NCI-H1436 (cell line): ENCODE measurements at regions not wholly inside any gene's neighbourhood (a gene's known extent, or its start where the extent isn't known, plus 50 kb on each side); places are given as distances from the start of the nearest gene placed in this dataset.
"Not testable (repeated sequence)": the region's sequence is repeated elsewhere in the genome, so short reads cannot be mapped to it uniquely, and the experiment has no call there.

Source experiments
- DNase-seq: peaks from one replicate; lab custom pipeline; 2025; lab: John Stamatoyannopoulos, UW

DNA sequence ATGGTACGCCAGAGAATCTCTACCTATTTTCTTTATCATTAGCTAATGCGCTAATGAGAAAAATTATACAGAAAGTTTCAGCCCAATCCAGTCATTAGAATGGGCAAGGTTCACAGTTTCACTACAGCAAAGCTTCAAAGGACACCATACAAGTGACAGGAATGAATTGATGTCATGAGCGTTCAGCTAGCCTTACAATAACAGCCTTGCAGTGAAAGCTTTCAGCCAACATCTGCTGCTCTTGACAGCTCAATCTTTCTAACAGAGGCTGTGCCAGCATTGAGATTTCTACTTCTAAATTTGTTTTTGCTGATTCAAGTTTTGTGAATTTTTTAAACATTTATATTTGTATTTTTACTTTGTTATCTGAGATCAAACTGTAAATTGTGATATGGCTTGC, 302.4 kb upstream of the FAM174A start:
- peak; percentile 20 for DNase-seq

DNA sequence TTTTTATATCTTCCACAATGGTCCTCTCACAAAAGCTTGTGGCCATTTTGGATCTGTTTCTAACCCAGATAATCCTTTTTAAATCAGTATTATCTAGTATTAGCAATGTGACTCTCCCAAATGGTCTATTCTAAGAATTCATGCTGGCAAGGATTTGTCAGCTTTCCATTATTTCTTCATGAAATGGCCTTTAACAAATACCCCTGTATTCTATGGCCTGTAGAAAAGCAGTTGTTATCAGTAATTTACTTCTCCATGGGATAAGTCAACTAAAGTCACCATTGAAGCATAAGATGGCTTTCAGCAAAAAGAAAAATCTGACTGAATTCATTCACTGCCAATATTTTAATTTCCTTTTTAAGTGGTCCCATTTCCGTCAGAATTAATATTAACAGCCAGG, 346.4 kb upstream of the FAM174A start:
- no peak for DNase-seq

DNA sequence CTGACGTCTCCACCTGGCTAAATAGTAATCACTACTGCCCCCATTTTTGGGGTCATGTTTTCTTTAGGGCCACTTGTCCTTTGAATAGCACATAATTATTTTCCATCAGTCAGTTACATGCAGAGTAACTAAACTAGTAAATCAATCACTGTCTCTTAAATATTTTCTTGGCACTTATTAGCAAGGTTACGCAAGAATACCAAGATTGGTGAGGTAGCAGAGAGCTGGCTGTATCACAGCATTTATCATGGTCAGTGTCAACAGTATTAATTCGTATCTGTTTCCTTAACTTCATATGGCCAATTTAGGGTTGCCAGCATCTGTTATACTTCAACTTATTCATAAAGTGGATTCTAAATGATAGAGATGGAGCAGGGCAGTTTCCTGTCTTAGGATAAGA, 346.8 kb upstream of the FAM174A start:
- DNase-seq, result no peak

DNA sequence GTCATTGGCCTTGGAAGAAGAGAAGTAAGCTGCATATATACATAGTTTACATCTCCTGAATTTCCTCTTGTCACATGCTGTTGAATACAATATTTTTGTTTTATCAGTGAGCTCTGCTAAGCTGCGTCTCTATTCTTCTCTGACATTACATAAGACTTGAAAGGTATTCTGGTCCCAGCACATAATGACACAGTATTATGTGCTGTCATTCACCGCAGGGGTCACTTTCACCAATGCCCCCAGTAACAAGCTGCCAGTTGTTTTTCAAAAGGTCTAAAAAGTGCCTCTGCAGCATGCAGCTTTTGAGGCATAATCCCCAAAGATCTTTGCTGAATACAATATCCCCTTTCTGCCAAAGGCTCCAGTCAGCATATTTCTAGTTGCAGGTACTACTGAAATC, 349.0 kb upstream of the FAM174A start:
- no peak for DNase-seq

DNA sequence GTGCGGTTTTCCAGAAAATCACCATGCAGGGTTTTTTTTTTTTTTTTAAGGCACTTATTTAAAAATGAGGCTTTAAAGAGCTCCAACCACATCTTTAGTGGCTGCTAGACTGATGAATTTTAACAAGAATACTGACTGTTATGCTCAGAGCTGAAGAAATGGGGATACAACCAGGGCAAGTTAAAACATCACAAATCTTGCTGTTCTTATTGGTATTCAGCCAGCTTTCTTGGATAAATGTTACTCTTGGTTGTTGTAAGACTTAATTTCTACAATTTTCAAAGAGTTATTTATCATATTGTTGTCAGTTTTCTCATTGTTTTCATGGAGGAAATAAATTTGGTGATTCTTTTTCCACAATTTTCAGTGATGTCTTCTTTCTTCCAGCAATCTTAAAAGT, 352.8 kb upstream of the FAM174A start:
- no peak for DNase-seq

DNA sequence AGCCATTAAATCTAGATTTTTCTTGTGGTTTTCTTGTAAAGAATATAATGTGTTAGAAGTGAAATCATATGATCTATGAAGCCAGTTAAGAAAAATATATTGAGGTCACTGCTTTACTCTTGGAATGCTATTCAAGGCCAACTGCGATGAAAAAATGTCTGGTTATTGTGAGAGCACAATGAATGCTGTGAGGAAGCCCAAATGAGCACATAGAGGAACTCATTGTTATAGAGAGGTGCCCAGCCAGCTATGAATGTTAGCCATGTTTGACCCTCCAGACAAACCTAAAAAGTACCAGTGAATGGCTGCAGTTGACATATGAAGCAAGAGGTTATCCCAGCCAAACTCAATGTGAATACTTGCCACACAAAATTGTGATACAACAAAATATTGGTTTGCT, 359.8 kb upstream of the FAM174A start:
- no peak for DNase-seq

DNA sequence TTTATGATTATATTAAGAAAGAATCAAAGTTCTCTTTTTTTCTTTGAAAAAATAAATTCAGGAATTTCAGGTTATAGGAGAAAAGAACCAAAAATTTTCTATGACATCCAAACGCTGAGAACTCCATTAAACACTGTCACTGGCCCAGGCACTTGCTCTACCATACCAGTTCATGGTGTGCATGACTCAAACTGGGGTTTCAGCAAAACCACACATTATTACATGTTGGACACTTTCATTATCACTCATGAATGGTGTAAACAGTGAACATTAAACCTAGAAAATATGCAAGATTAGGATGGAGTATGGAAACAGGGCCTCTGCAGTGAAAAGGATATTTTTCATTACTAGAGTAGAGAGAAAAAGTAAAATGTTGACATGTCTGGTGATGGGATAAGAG, 369.9 kb upstream of the FAM174A start:
- DNase-seq, result no peak

DNA sequence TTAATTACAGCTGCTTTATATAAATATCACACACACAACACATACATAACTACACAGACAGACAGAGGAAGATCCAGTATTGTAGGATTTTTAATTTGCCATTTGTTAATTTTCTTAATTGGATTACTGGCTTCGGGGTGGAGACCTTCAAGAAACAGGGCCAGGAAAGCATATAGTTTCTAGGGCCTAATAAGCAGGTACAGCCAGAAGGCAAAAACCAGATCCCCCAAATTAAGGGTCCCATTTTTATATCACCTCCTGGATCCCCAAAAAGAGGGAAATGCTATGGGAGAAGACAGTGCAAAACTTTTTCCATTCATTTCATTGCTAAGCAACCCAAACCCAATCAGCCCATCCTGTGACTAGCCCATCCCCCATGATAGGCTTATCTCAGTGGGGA, 373.3 kb upstream of the FAM174A start:
- no peak for DNase-seq

DNA sequence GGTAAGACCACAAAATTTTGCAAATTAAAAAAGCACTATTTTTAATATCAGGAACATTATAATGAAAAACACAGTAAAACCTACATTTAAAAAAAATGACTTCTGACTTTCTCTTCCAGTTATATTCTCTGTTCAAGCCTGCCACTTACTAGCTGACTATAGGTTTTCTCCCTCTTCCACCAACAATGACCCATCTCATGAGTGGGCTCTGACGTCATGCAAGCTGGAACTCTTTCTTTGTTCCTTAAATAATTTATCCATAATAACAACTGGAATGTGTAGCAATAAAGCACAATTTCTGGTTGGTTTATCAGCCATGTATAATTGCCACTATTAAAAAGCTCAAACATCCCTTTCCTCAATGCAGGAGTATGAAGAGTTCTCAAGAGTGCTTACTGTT, 378.1 kb upstream of the FAM174A start:
- no peak for DNase-seq

DNA sequence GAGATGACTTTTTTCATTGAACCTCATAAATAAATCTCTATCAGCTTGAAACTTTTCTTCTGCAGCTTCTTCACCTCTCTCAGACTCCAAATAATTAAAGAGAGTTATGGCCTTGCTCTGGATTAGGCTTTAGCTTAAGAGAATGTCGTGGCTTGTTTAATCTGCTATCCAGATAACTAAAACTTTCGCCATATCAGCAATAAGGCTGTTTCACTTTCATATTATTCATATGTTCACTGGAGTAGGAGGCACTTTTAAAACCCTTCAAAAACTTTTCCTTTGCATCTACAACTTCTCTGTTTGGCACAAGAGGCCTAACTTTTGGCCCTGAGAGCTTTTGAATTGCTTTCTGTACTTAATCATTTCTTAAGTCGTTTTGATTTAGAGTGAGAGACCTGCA, 386.9 kb upstream of the FAM174A start:
- DNase-seq, result no peak

DNA sequence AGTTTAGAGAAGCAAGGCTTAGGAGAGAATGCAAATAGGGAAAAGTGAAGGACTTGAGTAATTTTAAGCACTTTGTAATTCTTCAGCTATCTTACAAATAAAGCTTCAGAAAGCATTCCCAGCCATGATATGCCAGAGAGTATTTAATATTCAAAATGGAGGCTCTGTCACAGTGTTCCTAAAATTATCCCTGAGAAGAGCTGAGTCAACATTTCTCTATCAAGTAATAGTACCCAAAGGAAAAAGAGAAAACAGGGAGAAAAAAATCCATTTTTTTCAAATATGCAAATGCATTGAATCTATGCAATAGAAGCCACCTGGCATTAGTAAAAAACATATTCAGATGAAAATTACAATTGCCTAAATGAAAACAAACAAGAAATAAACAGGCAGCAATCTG, 392.6 kb upstream of the FAM174A start:
- no peak for DNase-seq

DNA sequence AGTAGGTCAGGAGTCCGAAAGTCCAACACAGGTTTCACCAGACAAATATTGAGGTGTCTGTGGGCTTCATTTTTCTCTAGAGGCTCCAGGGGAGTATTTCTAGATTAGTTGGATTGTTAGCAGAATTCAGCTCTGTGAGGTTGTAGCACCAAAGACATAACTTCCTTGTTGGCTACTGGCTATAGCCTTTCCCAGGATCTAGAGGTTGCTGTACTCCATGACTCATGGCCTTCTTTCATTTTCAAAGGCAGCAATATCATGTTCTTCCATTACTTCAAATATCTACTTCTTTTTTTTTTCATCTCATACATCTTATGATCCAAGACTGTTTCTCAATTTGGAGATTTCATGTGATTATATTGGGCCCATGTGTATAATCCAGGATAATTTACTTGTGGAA, 404.0 kb upstream of the FAM174A start:
- DNase-seq, result no peak

DNA sequence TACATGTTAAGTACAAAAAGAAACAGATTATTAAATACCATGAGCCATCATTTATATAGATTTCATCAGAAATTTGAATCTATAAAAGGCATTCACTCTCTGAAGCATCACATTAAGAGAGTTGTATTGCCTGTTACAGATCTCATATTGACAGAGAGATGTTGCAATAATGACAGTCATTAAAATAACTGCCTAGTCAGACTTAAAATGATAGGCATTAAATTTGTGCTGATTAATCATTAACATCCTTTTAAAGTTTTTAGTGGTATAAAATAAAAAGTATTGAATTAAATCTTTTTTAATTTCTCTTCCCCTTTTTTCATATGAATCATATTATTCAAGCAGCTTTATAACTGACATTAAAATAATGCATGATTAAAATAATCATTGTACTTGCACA, 404.9 kb upstream of the FAM174A start:
- no peak for DNase-seq

DNA sequence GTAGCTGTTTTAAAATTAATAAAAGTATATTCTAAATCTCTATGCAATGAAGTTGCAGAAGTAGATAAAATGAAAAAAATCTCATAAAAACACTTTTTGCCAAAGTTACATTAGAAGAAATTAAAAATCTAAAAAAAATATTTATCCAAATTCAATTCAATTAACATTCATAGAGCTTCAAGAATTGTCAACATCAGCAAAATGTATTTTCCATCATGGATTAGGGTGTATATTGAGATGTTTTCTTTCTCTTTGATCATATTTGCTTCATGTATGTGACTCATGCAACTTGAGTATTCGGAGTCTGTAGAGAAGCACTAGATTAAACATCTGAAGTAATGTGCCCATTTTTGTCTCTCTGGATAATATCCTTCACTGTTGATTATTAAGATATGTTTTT, 415.3 kb upstream of the FAM174A start:
- DNase-seq, result no peak

DNA sequence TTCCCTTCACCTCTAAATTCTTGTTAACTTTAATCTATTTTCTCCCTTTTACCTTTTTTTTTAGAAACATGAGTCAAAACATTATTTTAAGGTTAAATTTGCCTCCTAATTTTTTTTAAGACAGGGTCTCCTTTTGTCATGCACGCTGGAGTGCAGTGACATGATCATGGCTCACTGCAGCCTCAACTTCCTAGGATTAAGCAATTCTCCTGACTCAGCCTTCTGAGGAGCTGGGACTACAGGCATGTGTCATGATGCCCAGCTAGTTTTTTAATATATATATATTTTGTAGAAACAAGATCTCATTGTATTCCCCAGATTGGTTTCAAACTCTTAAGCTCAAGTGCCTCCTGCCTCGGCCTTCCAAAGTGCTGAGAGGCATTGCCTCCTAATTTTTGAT, 424.7 kb upstream of the FAM174A start:
- DNase-seq, result no peak

DNA sequence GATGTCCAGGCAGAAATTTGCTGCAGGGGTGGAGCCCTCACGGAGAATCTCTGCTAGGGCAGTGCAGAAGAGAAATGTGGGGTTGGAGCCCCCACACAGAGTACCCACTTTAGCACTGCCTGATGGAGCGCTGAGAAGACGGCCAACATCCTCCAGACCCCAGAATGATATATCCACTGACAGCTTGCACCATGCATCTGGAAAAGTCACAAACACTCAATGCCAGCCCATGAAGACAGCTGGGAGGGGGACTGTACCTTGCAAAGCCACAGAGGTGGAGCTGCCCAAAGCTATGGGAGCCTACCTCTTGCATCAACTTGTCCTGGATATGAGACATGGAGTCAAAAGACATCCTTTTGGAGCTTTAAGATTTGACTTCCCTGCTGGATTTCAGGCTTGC, 426.3 kb upstream of the FAM174A start:
- DNase-seq, result no peak

DNA sequence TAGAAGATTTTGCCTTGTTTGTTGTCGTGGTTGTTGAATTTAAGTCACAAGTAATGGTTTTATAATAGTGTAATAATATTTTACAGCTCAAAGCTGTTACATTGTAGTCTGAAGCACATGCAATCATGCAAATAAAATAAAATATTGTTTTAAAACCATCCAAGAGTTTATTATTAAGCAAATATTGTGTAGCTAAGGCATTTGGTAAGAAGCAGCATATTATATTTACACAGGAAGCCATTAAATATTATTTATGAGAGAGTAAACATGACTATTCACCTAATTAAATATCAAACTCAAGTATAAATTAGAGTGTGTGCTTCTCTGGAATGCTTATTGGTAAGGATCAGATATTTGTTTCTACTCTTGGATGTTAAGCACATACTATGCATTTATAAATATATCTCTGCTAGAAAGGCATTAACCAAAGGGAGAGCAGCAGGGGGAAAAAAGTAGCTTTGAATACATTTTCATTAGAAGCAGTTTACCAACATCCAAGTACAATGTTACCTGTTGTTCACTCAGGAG, 431.5 kb upstream of the FAM174A start:
- DNase-seq, result not testable (repeated sequence)

DNA sequence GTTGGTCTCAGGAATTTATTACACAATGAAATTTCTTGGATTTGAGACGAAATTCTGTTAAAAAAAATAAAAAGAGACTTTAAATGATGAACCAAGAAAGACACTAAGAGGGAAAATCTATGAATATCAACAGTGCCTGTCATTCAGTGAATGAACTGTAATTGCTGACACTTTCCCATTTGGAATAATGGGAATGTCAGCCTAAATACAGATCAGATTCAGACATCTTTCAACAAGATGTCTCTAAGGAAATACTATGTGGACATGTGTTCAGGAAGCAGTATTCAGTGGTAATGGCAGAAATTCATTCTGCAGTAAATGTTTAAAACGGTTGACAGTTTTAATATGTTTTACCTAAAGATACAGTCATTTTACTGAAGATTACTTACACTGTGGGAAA, 433.7 kb upstream of the FAM174A start:
- DNase-seq, result not testable (repeated sequence)

DNA sequence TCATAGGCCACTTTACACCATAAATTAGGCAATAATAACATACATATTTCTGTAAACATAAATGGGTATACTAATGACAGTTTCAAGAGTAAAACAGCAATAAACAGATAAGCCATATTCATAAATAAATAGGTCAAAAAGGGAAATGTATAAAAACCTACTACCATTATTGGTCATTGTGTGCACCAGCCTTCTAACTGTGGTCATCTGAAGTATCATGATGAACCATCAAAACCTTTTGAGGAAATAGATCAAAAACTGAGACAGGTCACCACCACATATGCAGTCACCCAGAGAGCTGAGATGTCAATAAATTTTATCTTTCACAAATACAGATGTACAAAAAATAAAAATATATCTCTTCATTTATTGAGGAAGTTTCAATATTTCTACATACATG, 438.8 kb upstream of the FAM174A start:
- DNase-seq, result not testable (repeated sequence)

DNA sequence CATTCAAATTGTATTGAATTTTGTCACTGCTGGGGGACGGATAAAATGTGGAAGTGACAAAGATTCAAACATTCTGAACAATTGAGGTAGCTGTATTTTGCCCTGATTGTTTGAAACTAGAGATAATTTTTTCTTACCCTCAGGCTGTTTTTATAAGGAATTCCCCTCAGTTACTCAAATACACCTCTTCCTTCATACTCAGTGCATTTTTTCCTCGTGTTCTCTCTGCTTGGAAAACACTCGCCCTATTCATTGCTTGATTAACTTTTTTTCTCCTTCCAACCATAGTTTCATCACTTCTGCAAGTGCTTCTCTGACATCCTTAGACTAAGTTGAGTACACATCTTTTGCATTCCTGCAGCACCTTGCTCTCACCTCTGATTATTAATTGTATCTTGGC, 454.5 kb upstream of the FAM174A start:
- not testable (repeated sequence) for DNase-seq

DNA sequence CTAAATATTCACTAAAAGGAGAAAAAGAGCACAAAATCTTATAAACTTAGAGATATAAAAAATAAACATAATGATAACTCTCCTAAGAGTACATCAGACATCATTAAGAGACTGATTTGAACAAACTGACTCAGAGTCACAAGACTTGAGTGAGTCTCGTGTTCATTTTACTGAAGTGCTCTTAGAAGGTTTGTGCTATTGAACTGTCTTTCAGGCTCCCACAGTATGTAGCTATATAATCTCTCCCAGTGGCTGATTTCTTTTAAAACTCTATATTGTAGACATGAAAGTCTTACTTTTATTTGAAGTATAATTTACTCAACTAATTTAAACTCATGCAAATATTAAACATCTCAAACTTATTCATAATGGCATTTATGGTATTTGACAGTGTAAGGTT, 456.0 kb upstream of the FAM174A start:
- DNase-seq, result not testable (repeated sequence)

DNA sequence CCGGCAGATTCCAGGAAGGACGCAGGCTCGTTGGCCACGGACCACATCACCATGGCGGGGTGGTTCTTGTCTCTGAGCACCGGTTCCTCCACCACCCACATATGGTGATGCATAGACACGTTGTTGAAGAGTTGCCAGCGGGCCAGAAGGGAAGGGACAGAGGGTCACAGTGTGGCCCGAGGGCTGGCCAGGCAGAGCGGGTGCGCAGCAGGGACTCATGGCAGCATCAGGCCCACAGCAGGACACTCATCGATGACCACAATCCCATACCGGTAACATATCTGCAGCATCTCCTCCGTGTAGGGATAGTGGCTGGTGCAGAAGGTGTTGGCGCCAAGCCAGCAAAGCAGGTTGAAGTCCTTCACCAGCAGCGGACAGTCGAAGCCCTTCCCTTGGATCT, 469.2 kb upstream of the FAM174A start:
- DNase-seq, result not testable (repeated sequence)

DNA sequence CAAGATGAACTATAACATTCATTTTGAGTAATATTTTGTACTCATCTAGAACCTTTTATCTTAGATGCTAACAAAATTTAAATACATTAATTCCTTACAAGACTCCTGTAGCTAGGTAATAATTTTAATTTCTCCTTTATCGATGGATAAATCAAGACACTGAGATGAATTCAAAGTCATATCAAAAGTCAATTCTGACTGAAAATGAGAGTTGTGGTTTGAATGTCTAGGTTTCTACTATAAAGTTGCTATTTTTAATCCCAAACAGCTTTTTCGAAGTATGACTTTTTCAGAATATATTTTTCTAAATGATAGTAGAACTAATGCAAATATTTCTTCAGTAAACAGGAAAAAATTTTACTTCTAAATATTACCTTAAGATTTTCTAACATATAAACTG, 491.7 kb upstream of the FAM174A start:
- DNase-seq, result no peak

DNA sequence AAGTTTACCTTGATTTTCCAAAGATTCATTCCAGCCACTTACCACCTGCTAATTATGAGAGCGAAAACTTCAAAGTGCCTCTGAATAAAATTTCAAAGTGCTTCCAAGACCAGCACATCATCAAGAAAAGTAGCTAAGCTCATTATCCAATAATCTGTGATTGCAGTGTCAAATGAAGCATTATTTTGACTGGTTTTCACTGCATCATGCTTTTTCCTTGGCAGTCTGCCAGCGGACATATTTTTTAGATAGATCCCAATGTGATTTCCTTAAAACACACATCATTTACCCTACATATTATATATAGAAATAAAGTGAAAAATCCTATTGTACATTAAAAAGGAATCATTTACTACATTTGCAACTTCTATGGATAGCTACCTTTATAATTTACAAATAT, 508.6 kb upstream of the FAM174A start:
- peak; percentile 8 for DNase-seq

DNA sequence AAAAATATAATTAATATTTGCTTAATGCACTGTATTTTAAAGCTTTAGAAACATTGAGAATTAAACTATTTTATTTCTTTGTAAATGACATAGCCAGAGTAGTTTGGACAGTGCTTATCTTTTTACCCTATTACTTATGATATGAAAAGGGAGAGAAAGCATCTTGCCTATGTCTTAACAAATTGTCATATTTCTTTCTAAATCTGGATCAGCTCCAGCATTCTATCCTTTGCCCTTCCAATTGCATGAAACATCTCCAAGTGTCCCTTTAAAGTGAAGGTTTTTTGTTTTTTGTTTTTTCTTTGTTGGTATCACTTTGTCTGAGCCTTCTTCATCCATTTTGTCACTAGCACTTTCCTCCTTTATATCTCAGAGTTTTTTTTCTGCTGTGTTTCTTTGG, 511.6 kb upstream of the FAM174A start:
- DNase-seq, result no peak
